GM10248 (cell line): ENCODE measurements at regions not wholly inside any gene's neighbourhood (a gene's known extent, or its start where the extent isn't known, plus 50 kb on each side); places are given as distances from the start of the nearest gene placed in this dataset.

ENCODE experiments used
- CTCF ChIA-PET: fragments of 300-600 bp; sonication (Branson Sonifier 250); formaldehyde crosslinking; extraction: SDS; loops from one replicate; lab custom pipeline; 2021; ENCODE audit warnings: antibody characterized with exemption; lab: Yijun Ruan, JAX
- POLR2A ChIA-PET: fragments of 350-650 bp; sonication (Branson Sonifier 250); formaldehyde crosslinking; extraction: SDS; loops from one replicate; lab custom pipeline; 2020; ENCODE audit warnings: antibody characterized with exemption; lab: Yijun Ruan, JAX
- DNase-seq: peaks from one replicate; pipeline ENCODE4 v3.0.0; 2012; ENCODE audit errors: extremely low spot score
- CTCF ChIP-seq: IDR thresholded peaks from 2 replicates; pipeline ENCODE4 v1.5.1; 2012; ENCODE audit warnings: mild to moderate bottlenecking, low read depth; ENCODE audit errors: extremely low read depth, missing control alignments, control extremely low read depth

- DNase-seq, result no peak
- ChIA-PET CTCF (no interaction called here), POLR2A (no interaction called here)
- no peak for TF ChIP-seq CTCF
These were observed 76.2 kb upstream of the EOLA2 start for GRCh38 chrX:150014525-150014924.

DNA sequence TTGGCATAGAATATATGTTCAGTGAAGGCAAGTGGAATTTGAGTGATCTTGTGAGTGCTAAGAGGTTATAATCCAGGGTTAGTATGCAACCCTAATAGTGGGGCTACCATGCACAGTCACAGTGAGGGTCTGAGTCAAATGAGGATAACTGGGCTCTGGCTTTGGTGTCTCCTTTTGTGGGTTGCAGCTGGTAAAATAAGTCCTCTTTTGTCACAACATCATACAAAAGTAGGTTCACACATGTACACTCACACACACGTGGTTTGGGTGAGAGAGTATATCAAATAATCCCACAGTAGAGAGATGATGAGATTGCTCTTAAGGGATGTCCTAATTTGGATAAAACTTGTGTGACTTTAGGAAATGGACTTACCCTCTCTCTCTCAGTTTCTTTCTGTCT, 79.6 kb upstream of the EOLA2 start:
- POLR2A ChIA-PET, result no interaction called here
- CTCF ChIA-PET, result no interaction called here
- no peak for TF ChIP-seq CTCF
- no peak for DNase-seq

DNA sequence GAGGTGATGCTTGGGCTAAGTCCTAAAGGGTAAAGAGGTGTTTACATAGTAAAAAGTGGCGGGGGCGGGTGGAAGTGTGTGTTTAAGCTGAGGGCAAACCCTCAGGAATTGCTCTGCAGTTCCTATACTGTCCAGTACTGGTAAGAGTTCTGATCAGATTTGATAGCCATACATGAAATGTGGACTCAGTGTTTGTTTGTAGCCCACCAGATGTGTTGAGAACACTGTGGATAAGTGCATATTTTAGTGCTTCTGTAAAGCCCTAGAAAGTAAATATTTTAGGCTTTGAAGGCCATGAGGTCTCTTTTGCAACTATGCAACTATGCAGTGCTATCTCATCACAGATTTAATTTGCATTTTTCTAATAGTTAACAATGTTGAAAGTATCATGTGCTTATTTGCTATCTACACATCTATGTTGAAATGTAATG, 80.7 kb upstream of the EOLA2 start:
- ChIA-PET POLR2A (no interaction called here), CTCF (no interaction called here)
- TF ChIP-seq CTCF, result no peak
- no peak for DNase-seq

GRCh38 chrX:150028692-150029091, 90.4 kb upstream of the EOLA2 start:
- DNase-seq, result peak; percentile 3
- ChIA-PET CTCF (no interaction called here), POLR2A (no interaction called here)
- TF ChIP-seq CTCF, result no peak

GRCh38 chrX:150032742-150033141, 94.5 kb upstream of the EOLA2 start:
- no peak for DNase-seq
- CTCF ChIA-PET, result no interaction called here
- POLR2A ChIA-PET, result no interaction called here
- no peak for TF ChIP-seq CTCF

- no peak for DNase-seq
- CTCF ChIA-PET, result no interaction called here
- no peak for TF ChIP-seq CTCF
- POLR2A ChIA-PET, result no interaction called here
These were observed 96.5 kb upstream of the EOLA2 start for GRCh38 chrX:150034788-150035187.

GRCh38 chrX:150035531-150035930, 97.2 kb upstream of the EOLA2 start:
- no peak for TF ChIP-seq CTCF
- no peak for DNase-seq
- ChIA-PET CTCF (no interaction called here), POLR2A (no interaction called here)
